Inflammatory macrophage treated with lipopolysaccharide for 1 hour (primary cell): ENCODE measurements at regions not wholly inside any gene's neighbourhood (a gene's known extent, or its start where the extent isn't known, plus 50 kb on each side); places are given as distances from the start of the nearest gene placed in this dataset.
"Not testable (repeated sequence)": the region's sequence is repeated elsewhere in the genome, so short reads cannot be mapped to it uniquely, and the experiment has no call there.

Experiments
- DNase-seq, 2 donors: peaks; one replicate each; pipeline ENCODE4 v3.0.0-alpha.2; 2020 to 2022

DNA sequence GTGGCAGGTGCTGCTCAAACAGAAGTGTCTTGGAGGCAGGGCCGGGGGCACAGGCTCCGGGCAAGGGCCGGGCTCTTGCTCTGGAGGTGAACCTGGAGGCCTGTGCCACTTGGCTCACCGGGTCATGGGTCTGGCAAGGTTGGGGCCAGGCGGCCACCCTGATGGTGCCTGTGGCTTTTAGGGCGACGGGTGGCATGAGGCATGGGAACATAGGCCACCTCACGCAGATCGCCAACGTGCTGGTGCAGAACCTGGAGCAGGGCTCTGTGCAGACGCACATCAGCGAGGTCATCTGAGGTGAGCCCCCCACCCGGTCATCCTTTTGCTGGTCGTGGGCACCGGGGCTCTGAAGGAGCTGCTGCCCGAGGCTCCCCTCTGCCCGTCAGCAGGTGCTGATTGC lies 202.7 kb downstream of the LIPI start:
- DNase-seq: not testable (repeated sequence)

DNA sequence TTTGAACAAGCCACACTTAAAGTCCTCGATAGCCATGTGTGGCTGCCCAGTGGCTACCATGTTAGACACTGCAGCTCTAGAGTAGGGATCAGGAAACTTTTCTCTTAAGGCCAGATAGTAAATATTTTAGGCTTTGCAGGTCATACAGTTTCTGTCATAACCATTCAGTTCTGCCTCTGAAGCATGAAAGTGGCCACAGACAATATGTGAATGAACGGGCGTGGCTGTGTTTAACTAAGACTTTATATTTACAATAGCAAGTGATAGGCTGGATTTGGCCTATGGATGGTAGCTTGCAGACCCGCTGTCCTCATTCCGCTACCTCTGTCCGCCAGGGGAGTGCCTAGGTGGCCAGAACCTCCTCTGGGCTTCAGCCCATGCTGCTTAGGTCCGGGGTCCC lies 204.6 kb downstream of the LIPI start:
- not testable (repeated sequence) for DNase-seq

DNA sequence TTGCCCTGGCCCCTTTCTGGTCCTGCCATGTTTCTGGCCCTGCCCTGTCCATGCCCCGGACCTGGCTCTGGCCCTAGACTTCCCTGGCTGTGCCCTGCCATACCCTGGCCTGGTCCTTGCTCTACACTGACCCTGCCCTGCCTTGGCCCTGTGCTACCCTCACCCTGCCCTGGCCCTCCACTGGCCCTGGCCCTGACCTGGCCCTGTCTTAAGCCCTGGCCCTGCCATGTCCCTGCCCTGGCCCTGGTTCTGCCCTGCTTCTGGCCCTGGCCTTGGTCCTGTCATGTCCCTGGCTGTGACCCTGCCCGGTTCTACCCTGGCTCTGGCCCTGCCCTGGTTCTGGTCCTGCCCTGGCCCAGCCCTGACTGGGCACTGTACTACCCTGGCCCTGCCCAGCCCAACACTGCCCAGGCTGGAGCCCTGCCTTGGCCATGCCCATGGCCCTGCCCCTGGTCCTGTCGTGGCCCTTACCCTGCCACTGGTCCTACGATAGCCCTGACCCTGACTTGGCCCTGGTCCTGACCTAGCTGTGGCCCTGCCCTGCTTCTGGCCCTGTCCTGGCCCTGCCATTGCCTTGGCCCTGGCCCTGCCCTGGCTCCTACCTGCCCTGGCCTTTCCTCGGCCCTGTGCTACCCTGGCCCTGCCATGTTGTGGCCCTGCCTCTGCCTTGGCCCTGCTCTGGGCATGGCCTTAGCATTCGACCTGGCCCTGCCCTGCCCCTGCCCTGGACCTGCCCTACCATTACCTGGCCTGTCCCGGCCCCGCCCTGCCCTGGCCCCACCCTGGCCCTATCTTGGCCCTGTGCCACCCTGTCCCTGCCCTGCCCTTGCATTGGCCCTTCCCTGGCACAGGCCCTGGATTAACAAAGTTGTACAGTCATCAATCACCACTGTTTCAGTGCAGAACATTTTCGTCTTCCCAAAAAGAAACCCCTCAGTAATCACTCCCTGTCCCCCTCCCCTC lies 223.5 kb downstream of the LIPI start:
- DNase-seq: not testable (repeated sequence)

DNA sequence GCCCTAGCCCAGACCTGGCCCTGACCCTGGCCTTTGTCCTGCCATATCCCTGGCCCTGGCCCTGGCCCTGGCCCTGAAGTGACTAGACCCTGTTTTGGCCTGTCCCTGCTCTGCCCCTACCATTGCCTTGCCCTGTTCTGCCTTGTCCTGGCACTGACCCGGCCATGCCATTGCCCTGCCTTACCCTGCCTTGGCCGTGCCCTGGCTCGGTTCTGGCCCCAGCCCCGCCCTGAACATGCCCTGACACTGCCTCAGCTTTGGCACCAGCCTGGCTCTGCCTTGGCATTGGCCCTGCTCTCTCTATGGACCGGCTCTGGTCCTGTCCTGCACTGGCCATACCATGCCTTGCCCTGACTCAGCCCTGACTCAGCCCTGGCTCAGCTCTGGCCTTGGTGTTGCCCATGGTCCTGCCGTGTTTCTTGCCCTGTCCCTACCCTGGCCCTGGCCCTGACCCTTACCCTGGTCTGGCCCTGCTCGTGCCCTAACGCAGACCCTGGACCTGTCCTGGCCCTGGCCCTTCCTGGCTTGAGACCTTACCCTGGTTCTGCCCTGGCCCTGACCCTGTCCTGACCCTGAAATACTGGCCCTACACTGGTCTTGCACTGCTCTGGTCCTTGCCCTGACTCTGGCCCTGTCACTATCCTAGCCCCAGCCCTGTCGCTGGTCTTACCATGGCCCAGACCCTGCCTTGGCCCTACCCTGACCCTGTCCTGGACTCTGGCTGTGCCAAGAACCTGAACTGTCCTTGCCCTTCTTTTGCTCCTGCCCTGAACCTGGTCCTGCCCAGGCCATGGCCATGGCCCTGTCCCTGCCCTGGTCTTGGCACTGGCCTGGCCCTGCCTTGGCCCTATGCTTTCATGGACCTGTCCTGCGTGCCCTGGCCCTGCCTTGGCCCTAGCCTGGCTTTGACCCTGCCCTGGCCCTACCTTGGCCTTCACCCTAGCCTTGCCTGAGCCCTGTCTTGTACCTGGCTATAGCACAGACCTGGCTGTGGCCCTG lies 224.6 kb downstream of the LIPI start:
- not testable (repeated sequence) for DNase-seq

DNA sequence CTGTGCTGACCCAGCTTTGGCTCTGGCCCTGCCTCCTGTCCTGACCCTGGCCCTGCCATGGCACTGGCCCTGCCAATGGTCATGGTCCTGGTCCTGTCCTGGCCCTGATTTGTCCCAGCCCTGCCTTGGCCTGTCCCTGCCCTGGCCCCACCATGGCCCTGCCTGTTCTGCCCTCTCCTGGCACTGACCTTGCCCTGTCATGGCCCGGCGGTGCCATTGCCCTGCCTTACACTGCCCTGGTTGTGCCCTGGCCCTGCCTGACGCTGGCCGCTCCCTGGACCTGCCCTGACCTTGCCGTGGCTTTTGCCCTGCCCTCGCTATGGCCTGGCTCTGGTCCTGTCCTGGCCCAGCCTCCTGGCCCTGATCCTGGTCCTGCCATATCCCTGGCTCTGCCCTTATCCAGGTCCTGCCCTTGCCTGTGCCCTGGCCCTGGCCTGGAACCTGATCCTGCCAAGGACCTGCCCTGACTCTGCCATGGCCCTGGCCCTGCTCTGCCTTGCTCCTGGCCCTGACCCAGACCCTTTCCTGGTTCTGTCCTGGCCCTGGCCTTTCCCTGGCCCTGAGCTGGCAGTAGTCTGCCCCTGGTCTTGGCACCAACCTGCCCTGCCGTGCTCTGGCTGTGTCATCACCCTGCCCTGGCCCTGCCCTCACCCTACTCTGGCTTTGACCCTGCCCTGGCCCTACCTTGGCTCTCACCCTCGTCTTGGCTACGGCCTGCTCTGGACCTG lies 225.5 kb downstream of the LIPI start:
- not testable (repeated sequence) for DNase-seq

DNA sequence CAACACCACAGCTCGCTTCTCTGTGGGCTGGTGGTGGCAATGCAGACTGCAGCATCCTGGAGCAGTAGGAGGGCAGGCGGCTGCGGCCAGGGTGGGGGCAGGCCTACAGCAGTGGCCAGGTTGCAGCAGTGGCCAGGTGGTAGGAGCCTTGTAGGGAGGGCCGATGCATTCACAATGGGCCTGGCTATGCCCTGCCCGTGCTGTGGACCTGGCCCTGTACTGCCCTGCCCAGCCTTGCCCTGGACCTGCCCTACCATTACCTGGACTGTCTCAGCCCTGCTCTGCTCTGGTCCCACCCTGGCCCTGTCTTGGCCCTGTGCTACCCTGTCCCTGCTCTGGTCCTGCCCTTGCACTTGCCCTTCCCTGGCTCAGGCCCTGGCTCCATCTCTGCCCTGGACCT lies 226.0 kb downstream of the LIPI start:
- DNase-seq: not testable (repeated sequence)

DNA sequence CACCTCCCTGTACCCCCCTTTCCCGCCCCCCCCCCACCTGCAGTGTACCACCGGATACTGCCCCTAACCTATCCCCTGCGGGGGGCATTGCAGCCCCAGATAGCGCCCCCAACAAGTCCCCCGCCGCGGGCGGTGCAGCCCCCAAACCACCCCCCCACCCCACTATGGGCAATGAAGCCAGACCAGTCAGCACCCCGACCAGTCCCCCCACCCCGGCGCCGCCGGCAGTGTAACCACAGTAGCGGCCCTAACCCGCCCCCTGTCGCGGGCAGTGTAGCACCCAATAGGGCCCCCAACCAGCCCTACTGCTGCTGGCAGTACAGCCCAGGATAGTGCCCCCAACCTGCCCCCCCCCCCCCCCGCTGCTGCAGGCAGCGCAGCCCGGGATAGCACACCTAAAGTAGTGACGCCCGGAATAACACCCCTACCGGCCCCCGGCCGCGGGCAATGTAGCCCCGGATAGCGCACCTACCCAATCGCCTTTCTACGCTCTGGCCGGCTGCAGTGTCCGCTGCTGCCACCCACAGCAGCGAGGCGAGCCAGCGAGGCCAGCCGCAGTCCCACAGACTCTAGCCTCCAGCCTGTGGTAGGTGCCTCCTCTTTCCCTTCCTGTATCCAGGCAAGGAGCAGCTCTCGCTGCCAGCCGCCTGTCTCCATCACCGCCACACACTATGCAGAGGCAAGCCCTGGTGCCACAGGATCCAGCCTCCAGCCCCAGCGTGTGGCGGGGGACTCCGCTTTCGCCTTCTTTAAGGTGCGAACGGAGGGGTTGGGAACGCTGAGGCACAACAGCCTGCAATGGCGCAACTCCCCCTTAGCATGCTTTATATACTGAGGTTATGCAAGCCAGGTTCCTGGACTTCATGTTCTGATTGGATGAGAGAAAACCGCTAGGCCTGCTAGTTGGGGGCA lies 229.3 kb downstream of the LIPI start:
- DNase-seq: not testable (repeated sequence)

DNA sequence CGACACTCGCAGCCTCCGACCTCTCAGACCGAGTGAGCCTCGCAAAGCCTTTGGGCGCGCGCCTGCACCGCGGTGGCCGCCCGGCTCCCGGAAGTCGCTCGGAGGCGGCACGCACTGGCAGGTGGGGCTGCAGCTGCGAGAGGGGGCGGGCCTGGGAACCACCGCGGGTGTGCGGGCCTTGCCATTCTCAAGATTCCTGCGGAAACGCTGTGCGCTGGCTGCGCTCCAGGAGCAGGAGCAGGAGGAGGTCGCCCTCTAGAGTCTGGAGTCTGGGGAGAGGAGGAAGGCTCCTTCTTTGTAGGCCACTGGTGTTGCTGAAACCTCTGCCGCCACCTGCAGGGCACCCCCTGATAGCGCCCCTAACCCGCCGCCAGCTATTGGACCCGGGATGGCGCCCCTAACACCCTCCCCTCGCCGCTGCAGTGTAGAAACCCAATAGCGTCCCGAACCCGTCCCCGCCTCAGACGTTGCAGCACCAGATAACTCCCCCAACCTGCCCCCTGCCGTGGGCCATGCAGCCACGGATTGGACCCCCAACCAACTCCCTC lies 230.6 kb downstream of the LIPI start:
- DNase-seq: not testable (repeated sequence)

DNA sequence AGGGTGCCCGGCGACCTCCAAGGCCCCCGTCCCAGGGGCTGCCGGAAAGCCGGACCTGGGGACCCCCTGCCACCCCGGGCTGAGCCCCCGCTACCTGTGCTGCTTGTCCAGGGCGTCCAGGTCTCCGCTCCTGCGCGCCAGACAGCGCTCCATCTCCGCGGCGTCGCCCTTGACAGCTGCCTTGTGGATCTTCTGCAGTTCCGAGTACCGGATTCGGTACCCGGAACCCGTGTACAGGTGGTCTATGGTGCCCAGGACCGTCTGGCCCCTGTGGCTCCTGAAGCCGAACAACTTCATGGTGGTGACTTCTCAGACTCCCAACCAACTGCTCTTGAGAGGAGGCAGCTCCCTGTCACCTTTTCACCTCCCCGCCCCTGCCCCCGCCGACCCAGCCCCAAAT lies 231.1 kb downstream of the LIPI start:
- not testable (repeated sequence) for DNase-seq

DNA sequence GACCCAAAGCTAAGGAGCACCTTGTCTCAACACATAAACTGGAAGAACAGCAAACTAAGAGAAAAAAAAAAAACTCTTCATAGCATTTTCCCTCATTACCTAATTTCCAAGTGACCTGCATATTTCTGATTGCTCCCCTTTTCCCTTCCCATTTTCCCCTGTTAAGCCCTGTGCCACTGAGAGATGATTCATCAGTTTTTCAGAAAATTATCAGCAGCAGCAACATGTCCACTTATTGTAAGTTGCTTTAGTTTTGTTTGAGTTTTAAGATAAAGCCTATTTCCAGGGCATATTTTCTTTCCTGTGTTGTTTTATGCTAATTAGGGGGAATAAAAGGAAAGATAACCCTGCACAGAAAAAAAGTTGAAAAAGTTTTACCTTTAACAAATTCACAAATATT lies 236.2 kb downstream of the LIPI start:
- DNase-seq: not testable (repeated sequence)

DNA sequence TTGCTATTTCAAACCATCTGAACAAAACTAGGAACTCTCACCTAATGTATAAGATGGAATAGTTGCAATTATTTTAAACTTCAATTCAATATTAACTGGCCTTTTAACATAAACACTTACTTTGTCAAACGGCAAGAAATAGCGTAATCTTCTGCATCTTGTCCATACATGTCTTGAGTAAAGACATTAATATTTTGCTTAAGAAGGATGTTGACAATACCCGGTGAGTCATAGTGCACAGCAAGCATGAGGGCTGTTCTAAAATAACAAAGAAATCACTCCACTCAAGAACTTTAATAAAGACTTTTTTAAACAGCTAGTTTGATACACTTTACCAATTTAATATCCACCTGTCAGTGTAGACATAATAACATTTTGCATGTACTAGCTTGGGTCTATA lies 240.9 kb downstream of the LIPI start:
- not testable (repeated sequence) for DNase-seq

DNA sequence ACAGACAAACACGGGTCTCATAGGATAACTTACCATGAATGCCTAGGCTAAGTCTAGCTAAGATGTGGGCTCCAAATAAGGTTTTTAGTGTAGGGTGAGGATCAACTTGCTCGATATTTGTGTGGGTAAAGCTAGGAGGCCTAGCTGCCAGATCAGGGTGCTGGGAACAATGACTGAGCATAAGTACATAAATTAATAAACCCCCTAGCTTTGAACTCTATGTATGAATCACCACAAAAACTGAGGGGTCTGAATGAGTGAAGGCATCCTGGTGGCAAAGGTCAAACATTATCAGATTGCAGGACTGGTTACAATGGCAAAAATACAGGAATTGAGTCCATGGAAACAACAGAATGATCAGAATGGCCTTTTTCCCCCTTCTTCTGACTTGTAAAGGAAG lies 241.8 kb downstream of the LIPI start:
- DNase-seq: not testable (repeated sequence)

DNA sequence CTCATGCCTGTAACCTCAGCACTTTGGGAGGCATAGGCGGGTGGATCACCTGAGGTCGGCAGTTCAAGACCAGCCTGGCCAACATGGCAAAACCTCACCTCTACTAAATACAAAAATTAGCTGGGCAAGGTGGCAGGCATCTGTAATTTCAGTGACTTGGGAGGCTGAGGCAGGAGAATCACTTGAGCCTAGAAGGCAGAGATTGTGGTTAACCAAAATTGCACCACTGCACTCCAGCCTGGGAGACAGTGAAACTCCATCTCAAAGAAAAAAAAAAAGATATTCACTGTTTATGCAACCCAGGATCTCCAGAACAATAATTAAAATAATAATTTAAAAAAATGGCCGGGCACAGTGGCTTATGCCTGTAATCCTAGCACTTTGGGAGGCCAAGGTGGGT lies 247.5 kb downstream of the LIPI start:
- DNase-seq: not testable (repeated sequence)

DNA sequence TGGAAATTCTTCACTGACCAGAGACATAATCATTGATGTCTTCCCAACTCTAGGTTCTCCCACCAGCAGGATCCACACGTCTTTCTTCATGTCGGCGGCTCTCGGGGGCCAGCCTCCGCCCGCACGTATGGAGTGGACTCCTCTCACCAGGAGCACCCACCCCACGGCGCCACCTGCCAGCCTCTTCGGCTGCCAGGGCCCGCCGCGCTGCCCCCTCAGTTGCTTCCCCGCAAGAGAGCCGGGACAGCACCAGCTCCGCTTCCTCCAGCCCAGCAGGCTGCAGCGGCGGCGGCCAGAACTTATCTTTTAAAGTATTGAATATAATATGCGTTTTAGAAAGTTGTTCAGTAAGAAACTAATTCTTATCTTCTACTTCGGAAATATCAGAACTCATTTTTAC lies 273.5 kb downstream of the LIPI start:
- DNase-seq: no peak

DNA sequence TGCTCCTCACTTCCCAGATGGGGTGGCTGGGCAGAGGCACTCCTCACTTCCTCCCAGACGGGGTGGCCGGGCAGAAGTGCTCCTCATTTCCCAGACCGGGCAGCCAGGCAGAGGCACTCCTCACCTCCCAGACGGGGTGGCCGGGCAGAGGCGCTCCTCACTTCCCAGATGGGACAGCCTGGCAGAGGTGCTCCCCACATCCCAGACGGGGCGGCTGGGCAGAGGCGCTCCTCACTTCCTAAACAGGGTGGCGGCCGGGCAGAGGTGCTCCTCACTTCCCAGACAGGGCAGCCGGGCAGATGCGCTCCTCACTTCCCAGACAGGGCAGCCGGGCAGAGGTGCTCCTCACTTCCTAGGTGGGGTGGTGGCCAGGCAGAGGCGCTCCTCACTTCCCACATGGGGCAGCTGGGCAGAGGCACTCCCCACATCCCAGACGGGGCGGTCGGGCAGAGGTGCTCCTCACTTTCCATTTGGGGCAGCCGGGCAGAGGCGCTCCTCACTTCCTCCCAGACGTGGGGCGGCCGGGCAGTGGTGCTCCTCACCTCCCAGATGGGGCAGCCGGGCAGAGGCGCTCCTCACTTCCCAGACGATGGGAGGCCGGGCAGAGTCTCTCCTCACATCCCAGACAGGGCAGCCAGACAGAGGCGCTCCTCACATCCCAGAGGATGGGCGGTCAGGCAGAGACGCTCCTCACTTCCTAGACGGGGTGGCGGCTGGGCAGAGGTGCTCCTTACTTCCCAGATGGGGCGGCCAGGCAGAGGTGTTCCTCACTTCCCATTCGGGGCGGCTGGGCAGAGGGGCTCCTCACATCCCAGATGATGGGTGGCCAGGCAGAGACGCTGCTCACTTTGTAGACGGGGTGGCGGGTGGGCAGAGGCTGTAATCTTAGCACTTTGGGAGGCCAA lies 274.5 kb downstream of the LIPI start:
- DNase-seq: not testable (repeated sequence)

DNA sequence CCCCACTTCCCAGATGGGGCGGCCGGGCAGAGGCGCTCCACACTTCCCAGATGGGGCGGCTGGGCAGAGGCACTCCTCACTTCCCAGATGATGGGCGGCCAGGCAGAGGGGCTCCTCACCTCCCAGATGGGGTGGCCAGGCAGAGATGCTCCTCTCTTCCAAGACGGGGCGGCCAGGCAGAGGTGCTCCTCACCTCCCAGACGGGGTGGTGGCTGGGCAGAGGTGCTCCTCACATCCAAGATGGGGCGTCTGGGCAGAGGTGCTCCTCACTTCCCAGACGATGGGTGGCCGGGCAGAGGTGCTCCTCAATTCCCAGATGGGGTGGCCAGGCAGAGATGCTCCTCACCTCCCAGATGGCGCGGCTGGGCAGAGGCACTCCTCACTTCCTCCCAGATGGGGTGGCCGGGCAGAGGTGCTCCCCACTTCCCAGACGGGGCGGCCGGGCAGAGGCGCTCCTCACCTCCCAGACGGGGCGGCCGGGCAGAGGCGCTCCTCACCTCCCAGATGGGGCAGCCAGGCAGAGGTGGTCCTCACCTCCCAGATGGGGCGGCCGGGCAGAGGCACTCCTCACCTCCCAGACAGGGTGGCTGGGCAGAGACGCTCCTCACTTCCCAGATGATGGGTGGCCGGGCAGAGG lies 275.2 kb downstream of the LIPI start:
- not testable (repeated sequence) for DNase-seq

DNA sequence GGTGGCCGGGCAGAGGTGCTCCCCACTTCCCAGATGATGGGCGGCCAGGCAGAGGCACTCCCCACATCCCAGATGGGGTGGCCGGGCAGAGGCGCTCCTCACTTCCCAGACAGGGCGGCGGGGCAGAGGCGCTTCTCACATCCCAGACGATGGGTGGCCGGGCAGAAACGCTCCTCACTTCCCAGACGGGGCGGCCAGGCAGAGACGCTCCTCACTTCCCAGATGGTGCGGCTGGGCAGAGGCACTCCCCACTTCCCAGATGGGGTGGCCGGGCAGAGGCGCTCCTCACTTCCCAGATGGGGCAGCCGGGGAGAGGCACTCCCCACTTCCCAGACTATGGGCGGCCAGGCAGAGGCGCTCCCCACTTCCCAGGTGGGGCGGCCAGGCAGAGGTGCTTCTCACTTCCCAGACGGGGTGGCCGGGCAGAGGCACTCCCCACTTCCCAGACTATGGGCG lies 275.8 kb downstream of the LIPI start:
- not testable (repeated sequence) for DNase-seq

DNA sequence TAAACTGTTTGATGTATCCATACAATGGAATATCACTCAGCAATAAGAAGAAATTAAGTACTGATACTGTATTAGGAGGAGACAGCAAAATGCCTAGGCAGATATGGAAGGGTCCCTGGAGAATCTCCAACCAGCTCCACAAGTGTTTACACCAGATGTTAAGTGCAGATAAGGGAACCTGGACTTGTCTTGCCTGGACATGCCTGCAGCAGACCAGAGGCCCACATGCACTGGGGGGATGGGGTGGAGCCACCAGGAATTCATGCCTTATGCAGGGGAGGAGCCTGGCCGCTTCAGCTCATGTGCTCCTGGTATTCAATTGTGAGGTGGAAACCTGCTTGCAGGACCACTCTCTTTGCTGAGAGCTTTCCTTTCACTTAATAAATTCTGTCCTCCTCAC lies 287.6 kb downstream of the LIPI start:
- DNase-seq: not testable (repeated sequence)

DNA sequence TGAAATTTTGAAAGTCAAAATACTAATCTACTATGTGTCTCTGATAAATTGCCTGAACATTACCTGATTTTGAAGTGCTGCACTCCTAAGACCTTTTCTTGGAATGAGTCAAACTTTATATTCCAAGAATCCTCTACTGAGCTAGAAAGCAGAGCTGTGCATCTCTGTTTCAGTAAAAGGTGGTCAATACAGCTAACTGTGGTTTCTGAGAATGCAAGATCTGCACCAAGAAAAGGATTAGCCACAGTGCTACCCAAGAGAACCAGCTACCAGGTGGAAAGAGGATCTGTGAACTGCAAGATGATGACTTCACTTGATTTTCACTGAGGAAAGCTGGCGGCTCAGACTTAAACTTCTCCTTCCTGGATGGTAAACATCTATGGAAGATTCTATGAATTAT lies 289.3 kb downstream of the LIPI start:
- not testable (repeated sequence) for DNase-seq
